ENCODE measurements at regions not wholly inside any gene's neighbourhood (a gene's known extent, or its start where the extent isn't known, plus 50 kb on each side); places are given as distances from the start of the nearest gene placed in this dataset.

DNA sequence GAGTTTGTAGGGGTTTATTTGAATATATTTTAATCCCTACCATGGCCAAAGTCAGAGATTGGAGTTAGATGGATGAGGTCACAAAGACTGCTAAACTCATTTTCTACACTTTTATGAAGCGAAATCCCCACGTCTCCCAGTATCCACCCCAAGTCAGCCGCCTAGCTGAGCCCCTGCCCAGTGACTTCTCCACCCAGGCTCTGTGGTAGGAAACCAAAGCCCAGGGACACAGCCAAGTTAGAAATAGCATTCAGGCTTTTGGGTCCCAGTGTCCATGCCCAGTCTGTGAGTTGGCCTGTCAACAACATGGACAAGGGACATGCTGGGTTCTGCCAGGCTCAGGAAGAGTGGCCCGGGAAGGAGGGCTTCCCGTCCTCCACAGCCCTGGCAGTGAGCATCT lies 474.0 kb downstream of the FOXO1 start:
- no peak for DNase-seq (ENCODE audit: low read depth)

DNA sequence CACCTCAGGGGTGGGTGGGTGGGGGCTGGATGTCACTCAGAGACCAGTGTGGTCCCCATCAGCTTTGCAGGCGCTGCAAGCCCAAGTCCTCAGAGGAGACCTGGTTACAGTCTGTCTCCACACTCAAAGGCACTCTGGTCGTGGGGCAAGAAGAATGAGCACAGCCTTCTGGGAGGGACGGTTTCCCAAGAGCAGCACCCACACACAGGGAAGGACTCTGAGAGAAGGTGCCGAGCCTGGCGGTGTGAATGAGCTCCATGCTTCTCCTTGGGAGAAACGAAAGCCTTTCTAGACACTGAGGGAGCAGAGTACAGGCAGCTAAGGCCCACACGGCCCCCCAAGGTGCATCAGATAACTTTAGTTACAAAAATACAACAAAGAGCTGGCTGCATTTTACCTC lies 473.6 kb downstream of the FOXO1 start:
- no peak for DNase-seq (ENCODE audit: low read depth)

DNA sequence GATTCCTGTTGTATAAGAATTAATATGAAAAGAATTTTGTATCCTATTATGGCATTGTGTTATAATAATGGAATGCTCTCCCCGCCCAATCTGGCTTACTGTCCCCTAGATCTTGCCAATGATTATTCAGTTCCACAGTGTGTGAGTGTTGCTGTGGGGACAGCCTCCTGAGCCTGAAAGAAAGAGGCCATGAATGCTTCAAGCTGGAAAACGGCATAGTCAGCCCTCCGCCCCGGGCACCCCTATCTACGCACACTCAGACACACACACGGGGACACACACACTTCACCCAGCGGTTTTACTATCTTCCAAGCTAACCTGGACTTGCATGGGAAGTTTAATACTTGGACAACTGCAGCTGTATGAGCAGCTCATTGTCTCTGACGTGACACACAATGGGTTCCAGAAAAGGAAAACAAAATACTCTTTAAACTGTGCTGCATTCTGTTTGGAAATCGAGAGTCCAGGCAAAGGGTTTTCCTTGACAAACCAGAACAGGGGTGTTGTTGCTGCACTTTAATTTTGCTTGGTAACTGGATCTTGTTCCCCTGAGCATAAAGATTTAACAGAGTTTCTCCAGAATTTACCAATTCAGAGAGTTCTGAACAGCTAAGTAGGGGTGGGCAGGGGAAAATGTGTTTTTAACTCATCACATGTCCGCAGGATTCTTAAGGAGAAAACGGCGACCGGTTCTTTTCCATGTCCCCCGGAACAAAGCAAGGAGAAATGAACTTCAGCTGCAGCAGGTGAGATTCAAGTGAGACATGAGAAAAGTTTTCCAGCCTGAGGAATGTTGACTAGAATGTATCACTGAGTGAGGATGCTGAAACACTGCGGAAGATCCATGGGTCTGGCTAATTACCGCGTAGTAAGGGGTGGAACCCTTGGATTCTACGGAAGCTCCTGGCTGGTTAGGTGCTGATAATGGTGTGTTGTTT lies 472.9 kb downstream of the FOXO1 start:
- no peak for DNase-seq (ENCODE audit: low read depth)

DNA sequence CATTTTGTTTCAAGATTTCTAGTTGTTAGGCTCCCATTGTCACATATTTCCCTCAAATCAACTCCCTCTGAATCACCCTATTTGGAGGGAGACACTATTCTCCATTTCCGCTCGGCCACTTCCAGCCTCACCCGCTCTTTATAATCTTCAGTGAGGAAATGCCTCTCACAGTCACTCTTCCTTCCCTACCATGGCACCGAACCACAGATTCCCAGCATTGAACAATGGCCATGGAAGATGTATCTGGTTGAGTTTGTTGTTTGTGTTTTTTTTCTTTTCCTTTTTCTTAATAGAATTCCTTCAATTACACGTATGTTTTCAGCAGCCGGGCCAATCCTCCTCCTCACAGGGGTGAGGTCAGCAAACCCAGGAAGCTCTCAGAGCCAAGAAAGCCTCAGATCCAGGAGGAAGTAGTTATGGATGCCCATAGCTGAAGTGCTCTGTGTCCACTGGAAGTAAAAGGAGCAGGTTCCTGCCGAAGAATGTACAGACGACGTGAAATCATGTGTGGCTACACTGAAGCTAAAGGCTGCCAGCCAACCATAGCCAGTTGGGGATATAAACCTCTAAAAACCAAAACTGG lies 472.1 kb downstream of the FOXO1 start:
- no peak for DNase-seq (ENCODE audit: low read depth)

DNA sequence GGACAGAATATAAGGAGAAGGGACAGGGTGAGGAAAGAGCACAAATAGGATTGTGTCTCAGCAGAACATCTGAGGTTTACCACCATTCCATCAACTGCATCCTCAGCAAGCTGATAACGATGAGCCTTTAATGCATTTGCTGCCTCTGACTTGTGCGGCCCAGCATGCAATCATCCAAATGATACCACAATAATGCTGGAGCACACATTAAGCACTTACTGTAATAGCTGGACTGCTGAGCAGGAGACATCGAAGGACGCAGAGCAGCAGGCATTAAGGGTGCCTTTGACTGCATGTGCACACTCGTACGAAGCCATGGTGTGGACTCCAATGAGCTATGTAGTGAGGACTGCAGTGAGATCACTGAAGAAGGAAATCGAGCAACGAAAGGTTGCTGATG lies 469.4 kb downstream of the FOXO1 start:
- DNase-seq (ENCODE audit: low read depth) = no peak

DNA sequence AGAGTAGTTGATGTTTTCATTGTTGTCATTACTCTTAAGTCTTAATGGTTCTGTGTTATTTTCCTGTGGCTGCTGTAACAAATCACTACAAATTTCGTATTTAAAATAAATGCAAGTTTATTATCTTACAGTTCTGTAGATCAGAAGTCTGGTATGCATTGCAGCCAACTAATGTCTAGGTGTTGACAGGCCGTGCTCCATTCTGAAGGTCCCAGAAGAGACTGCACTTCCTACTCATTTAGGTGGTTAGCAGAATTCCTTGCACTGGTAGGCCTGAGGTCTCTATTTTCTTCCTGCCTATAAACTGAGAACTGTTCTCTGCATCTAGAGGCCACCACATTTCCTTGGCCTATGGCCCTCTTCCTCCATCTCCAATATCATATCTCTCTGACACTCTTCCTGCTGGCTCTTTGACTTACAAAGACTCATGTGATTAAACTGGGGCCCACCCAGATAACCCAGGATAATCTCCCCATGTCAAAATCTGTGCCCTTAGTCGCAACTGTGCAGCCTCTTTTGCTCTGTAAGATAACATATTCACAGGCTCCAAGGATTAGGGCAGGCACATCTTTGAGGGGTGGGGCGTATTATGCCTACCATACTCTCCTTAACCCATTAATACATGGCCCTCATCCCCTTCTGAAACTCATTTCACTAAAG lies 468.4 kb downstream of the FOXO1 start:
- DNase-seq (ENCODE audit: low read depth) = no peak

DNA sequence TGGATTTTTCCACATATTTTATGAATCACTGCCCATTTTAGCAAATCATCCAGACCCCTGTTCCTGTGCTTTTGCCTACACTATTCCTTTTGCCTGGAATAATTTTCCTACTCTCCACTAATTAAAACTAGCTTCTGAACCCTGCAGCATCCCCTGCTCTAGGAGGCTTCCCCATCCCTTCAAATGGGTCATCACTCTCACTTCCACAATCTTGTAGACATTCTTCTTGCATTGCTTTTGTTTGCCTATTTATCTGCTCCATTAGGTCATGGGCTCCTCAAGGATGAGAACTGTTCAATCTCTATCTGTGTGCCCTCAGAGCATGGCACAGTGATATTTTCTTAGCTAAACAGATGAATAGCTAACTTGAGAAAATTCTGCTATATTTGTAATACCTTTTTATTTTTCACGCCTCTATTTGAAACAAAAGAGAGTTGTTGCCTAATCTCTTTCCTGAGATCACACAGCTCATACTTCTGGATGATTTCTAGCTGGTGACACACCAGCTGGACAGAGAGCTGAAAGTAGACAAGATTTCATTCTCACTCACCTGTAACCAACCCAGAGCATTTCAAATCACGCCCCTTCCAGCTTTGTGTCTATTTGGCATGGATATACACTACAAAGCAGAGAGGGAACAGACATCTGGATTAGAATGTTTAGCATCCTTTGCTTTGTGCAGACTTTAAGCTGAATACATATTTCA lies 466.0 kb downstream of the FOXO1 start:
- DNase-seq (ENCODE audit: low read depth) = no peak

DNA sequence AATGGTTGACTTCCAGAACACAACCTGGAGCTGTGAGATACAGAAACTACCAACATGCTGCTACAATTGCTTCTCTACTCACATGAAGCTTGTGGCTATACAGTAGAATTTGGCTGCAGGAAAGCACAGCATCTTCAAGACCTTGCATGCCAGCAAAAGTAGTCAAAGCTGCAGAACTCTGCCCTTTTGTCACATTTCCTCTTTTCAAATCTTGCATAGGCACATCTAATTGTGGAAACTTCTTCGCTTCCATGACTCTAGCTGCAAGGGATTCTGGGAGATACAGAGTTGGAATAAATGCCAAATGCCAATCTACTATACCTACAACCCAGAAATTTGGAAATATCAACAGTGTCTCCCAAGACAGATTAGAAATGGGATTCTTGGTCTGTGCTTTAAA lies 462.2 kb downstream of the FOXO1 start:
- no peak for DNase-seq (ENCODE audit: low read depth)

DNA sequence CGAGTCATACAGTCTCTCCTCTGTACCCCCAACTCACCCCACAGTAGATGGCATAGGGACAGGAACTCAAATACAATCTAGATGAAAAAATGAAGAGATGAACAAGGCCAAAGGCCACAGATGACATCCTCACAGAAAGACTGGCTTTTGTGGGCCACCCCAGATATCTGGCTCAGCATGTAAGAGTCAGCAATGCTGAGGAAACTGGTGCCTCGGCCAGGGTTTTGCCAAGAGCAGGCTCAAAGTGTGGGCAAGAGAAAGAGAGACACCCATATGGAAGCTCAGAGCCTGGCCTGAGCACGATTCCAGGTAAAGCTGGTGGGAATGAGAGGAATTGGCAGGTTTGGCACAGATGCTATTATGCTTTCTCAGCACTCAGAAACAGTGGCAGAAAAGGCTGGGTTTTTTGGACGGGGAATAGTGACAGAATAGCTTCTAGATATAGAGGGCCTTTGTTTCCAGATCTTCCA lies 460.6 kb downstream of the FOXO1 start:
- DNase-seq (ENCODE audit: low read depth) = no peak

DNA sequence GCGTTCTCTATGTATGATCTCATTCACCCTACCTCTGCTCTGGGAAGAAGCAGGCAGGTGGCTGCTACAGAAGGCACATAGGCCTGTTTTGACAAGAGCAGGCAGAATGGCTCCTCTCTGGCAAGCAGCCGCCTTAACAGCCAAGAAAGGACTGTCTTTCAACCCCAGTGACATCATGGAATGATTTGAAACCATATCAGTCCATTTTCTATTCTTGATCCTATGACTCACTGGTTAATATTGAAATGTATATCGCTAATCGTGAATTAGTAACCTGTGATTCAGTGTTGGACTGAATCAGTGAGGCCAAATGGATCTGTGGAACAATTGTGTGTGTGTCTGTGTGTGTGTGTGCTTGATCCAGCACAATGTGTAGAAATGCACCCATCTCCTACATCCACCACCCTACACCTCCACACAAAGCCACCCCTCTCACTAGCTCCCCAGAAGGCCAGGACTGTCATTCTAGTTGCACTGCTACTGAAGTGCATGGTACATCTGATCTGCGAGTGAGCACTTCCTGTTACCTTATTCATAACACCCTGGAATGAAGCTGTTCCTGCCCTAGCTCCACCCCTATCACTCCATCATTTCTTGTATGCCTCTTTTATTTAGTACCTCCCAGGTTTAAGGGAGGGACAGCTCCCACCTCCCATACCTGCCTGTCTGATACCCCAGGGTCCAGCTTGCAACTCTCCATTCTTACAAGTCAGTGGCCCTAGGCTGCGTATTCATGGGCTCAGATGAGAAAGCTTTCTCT lies 460.0 kb downstream of the FOXO1 start:
- no peak for DNase-seq (ENCODE audit: low read depth)

DNA sequence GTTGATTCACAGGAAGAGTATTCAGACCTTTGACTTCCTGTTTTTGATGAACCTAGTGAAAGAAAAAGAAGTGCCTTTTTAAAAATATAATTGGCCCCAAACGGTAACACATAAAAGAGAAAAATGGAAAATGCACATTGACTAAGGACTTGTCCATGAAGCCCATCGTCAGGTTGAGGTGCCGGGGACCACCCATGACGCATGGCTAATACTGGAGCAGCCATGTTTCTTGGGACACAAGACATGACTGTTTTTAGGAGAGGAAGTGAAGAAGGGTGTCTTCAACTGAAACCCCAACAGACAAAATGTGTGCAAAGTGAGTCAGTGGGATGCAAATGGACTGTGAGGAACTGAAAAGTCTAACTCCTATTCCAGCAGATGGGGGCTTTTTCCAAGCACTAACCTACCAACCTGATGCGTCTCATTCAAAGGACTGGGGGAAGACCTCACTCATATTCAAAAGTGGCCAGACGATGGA lies 459.4 kb downstream of the FOXO1 start:
- no peak for DNase-seq (ENCODE audit: low read depth)

DNA sequence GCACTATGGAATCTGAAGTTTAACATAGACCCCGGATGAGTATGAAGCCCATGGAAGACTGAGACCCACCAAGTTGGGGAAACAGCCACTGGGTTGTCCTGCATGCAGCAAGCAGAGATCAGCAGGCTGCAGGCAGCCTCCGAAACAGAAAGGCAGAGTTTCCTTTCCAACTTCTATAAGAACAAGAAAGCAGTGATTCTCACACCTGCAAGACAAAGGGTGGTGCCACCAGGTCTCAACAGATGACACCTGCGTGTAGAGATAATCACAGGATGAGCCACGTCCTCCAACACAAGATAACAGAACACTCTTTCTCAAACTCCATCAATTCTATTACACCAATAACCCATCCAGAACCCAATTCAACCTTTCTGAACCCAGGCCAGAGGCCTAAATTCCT lies 457.9 kb downstream of the FOXO1 start:
- no peak for DNase-seq (ENCODE audit: low read depth)

DNA sequence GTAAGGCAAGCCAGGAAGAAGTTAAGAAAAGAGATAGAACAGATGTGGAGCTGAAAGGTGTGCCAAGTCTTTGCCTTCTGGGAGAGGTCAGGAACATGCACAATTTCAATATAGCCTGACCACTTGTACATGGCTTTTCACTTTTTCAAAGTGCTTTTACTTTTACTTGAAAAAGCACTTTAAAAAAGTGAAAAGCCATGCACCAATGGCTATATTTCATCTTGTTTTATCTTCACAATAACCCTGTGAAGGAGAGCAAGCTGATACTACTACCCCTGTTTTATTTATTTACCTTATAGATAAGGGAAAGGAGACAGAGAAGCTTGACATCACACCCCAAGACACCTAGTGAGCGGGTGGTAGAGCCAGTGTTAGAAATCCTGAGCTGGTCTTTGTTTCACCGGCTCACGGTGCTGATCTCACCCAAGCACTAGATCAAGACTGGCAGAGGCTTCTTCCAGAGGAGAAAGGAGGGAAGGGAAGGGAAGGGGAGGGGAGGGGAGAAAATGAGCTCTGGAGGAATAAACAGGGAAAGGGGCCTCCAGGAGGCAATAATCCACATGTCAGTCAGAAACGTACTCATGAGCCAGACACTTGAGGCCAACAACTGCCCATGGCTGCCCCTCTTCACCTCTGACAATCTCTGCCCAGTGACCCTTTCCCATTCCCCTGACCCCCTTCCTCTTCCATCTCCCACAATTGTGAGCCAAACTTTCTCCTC lies 455.4 kb downstream of the FOXO1 start:
- DNase-seq (ENCODE audit: low read depth) = no peak

DNA sequence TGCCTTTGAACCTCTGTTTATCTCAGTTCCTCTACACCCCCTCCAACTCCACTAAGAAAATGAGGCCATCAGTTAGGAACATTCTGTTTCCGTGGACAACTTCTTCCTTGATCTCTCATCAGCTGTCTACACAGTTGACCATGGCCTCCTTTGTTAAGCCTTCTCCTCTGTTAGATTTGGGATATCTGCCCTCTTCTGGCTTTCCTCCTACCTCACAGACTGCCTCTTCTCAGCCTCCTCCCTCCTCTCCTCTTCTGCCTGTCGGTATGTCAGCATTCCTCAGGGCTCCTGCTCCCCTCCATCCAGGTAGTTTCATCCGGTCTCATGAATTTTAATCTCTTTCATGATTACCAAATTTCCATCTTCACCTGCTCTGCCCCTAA lies 454.9 kb downstream of the FOXO1 start:
- DNase-seq (ENCODE audit: low read depth) = no peak

DNA sequence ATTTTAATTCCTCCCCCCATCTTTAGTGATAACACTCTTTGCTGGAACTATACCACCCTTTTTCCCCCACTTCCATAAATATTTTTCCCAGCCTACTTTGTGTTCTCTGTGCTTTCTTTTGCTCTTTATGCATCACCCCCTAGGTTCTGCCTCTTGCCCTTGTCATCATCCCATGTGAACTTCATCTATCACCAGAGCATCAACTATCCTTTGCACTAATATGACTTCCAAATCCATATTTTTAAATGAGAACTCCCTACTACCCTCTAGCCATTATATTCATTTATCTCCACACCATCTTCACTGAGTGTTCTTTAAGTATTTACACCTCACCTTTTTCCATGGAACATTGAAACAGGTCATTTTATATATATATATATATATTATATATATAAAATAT lies 452.7 kb downstream of the FOXO1 start:
- DNase-seq (ENCODE audit: low read depth) = no peak

DNA sequence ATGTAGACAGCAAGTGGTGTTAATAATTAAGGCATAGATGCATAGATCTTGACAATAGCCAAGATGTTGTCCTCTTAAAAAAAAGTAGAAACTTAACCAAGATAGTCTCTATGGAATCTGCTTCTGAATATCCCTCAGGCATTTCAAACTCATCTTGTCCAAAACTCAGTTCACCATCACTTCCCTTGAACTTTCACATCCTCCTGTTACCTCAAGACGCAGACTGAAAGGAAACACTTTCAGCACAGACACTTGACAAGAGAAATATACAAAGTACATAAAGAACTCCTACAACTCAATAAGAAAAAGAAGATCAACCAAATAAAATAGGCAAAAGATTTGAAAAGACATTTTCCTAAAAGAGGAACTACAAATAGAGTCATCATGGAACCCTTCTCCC lies 451.1 kb downstream of the FOXO1 start:
- no peak for DNase-seq (ENCODE audit: low read depth)

DNA sequence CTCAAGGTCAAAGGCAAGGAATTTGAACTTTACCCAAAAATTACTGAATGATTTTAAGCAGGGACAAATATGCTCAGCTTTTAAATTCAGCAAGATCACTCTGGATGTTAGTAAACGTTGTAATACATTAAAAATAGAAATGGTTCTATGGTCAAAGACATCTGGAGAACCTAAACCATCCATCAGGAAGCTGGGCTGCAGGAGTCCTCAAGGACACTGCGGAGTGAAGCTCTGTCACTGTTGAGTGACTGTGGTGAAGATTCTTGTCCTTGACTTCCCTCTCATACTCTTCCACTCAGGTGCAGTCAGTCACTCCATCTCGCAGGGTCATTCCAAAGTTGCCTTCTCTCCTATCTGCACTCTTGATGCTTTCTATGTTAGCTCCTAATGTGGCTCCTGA lies 450.7 kb downstream of the FOXO1 start:
- DNase-seq (ENCODE audit: low read depth) = no peak

DNA sequence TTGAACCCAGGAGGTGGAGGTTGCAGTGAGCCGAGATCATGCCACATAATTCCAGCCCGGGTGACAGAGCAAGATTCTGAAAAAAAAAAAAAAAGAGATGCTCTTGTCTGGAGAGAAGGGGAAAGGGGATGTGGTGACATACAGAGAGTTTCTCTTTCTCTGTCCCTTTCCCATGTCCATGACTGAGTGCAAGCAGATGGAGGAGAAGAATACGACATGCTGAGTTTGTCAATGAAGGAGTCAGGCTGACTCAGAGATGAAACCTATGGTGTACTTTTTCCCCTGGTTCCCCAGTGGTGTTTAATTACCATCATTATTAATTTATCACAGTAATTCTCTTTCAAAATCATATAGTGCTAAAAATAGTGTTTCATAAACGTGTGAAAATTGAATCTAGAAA lies 448.8 kb downstream of the FOXO1 start:
- no peak for DNase-seq (ENCODE audit: low read depth)

DNA sequence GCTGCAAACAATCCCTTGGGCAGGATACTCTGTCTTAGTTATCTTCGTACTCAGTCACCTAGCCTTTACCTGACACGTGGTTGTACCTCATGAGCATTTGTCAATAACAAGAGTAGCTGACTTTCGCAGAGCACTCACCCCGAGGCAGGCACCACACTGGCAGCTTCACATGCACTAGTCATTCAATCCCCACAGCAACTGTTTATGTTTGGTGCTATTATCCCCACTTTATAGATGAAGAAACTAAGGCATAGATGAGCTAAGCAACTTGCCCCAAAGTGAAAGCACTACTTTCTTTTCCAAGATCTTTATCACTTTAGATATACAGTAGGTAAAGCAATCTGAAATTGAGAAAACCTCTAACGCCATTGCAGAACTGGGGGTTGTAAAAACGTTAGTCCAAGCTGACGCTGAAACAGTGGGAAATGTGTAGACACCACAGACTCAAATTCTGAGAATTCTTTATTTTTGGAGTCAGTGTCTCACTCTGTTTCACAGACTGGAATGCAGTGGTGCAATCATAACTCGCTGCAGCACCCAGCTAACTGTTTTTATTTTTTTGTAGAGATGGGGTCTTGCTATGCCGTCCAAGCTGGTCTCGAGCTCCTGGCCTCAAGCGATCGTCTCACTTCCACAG lies 446.0 kb downstream of the FOXO1 start:
- DNase-seq (ENCODE audit: low read depth) = no peak

DNA sequence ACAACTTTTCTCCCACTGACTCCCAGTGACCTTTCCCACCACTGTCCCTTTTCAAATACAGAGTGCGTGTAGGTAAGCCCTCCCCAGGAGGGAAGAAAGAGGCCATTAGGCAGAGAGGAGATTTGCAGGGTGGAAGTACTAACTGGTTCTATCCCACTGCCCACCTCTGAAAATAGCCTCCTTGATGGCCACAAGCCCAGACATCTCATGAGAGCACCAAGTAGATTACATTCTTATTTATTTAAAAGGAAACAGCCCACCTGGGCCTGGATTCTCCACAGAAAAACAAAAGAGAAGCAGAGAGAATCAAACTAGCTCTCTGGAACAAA lies 445.3 kb downstream of the FOXO1 start:
- no peak for DNase-seq (ENCODE audit: low read depth)

Data from T-helper 22 cell (primary cell).